Kidney (tissue), 13 donors: ENCODE measurements at regions not wholly inside any gene's neighbourhood (a gene's known extent, or its start where the extent isn't known, plus 50 kb on each side); places are given as distances from the start of the nearest gene placed in this dataset.

Experiments
- DNase-seq, 5 donors: peaks; one replicate each; pipeline ENCODE4 v3.0.0-alpha.2; 2013 to 2020
- FAIRE-seq: peaks from 2 replicates; lab custom pipeline; 2012; peaks lifted over from hg19 to GRCh38; lab: Jason Lieb, UNC
- H3K27ac ChIP-seq, 2 donors: one replicate each; pipeline ENCODE4 v1.7.0; 2013; ENCODE audit warnings: low read depth in 2 of 2, low read length in 2 of 2, inconsistent platforms in 1 of 2
- H3K27me3 ChIP-seq: one replicate; pipeline ENCODE4 v1.7.1; 2013; ENCODE audit warnings: low read length, inconsistent platforms; ENCODE audit not compliant: control insufficient read depth, insufficient read depth
- H3K36me3 ChIP-seq, 3 donors: one replicate each; pipeline versions ENCODE4 v1.7.0 to v1.7.1; 2013; ENCODE audit warnings: low read length in 3 of 3, control low read depth in 1 of 3, inconsistent platforms in 1 of 3; ENCODE audit not compliant: insufficient read depth in 3 of 3, control insufficient read depth in 2 of 3
- H3K4me1 ChIP-seq, 3 donors: one replicate each; pipeline versions ENCODE4 v1.7.0 to v1.7.1; 2013; ENCODE audit warnings: low read length in 3 of 3, inconsistent platforms in 1 of 3, low read depth in 1 of 3; ENCODE audit not compliant: control insufficient read depth in 2 of 3, insufficient read depth in 2 of 3
- H3K4me3 ChIP-seq, 3 donors: one replicate each; pipeline versions ENCODE4 v1.7.0 to v1.8.1; 2013; ENCODE audit warnings: low read length in 3 of 3, control low read depth in 1 of 3, inconsistent platforms in 1 of 3
- H3K9ac ChIP-seq, 3 donors: one replicate each; pipeline versions ENCODE4 v1.7.0 to v1.7.1; 2013; ENCODE audit warnings: low read length in 3 of 3, control low read depth in 1 of 3, inconsistent platforms in 1 of 3
- H3K9me3 ChIP-seq, 3 donors: one replicate each; pipeline versions ENCODE4 v1.7.0 to v1.7.1; 2013; ENCODE audit warnings: low read length in 3 of 3, control low read depth in 1 of 3, inconsistent platforms in 1 of 3; ENCODE audit not compliant: control insufficient read depth in 2 of 3, insufficient read depth in 1 of 3
- CTCF ChIP-seq: IDR thresholded peaks from 3 replicates; pipeline ENCODE4 v1.5.1; 2012; ENCODE audit warnings: mild to moderate bottlenecking, moderate library complexity, borderline replicate concordance; ENCODE audit not compliant: insufficient read depth; ENCODE audit errors: extremely low read depth
- intact Hi-C: fragments of 100-400 bp; cut with DNase I; formaldehyde crosslinking; loops from one replicate; pipeline ENCODE4 v1.11.1; 2022
- donor health status: control.
- donor health status: control.
- donor health status: control.
- donor health status: control.
- donor health status: control.
- donor health status: DM: yes; HTN: yes; CAD: no.
- donor health status: Normal renal cell carcinoma (clear cell type).

- no peak for TF ChIP-seq CTCF
- intact Hi-C loops: no loop called here
- DNase-seq (no peak), FAIRE-seq (no peak)
- Histone ChIP-seq H3K4me3 (no peak overlapping the region), H3K36me3 (no peaks in the 10 kb centered on the region), H3K27me3 (no peaks in the 10 kb centered on the region), H3K9ac (no peak overlapping the region), H3K4me1 (no peaks in the 10 kb centered on the region), H3K9me3 (no peaks in the 10 kb centered on the region), H3K27ac (no peak overlapping the region)
Measured at GRCh38 chr6:133590196-133590595, 298.7 kb upstream of the TCF21 start.

GRCh38 chr6:133590814-133591213 is 298.1 kb upstream of the TCF21 start:
- DNase-seq (no peak), FAIRE-seq (no peak)
- Histone ChIP-seq H3K4me3 (no peak overlapping the region), H3K27me3 (no peaks in the 10 kb centered on the region), H3K9me3 (no peaks in the 10 kb centered on the region), H3K9ac (no peak overlapping the region), H3K36me3 (no peaks in the 10 kb centered on the region), H3K27ac (no peak overlapping the region), H3K4me1 (no peaks in the 10 kb centered on the region)
- intact Hi-C loops: no loop called here
- TF ChIP-seq CTCF: no peak

- Histone ChIP-seq H3K4me1 (no peaks in the 10 kb centered on the region), H3K36me3 (no peaks in the 10 kb centered on the region), H3K4me3 (no peak overlapping the region), H3K9ac (no peak overlapping the region), H3K9me3 (no peaks in the 10 kb centered on the region), H3K27me3 (no peaks in the 10 kb centered on the region), H3K27ac (no peak overlapping the region)
- TF ChIP-seq CTCF: no peak
- FAIRE-seq: no peak
- intact Hi-C loops: no loop called here
- DNase-seq: no peak
Measured at GRCh38 chr6:133591275-133591674, 297.6 kb upstream of the TCF21 start.

GRCh38 chr6:133594652-133595110 is 294.2 kb upstream of the TCF21 start:
- FAIRE-seq: no peak
- H3K9ac ChIP-seq: no peak overlapping the region
- peak in 3 of 5 donors; percentile 23 to 94 (median 91) for DNase-seq
- no peak for TF ChIP-seq CTCF
- H3K36me3 ChIP-seq: no peaks in the 10 kb centered on the region
- H3K9me3 ChIP-seq: no peaks in the 10 kb centered on the region
- intact Hi-C loops: no loop called here
- no peaks in the 10 kb centered on the region for H3K4me1 ChIP-seq
- no peak overlapping the region for H3K4me3 ChIP-seq
- no peaks in the 10 kb centered on the region for H3K27me3 ChIP-seq
- H3K27ac ChIP-seq: no peak overlapping the region
